WTC11 (cell line): ENCODE measurements at regions not wholly inside any gene's neighbourhood (a gene's known extent, or its start where the extent isn't known, plus 50 kb on each side); places are given as distances from the start of the nearest gene placed in this dataset.

ENCODE experiments used
- ATAC-seq: fragments of 200-7000 bp; cut with Tn5 transposase; 2 replicates; pipeline ENCODE4 v1.10.0; 2021; ENCODE audit warnings: mild to moderate bottlenecking, moderate library complexity
- CTCF ChIA-PET: fragments of 300-600 bp; sonication (Branson Sonifier 250); formaldehyde crosslinking; loops from one replicate; lab custom pipeline; 2021; ENCODE audit warnings: antibody characterized with exemption; lab: Charles Lee
- POLR2A ChIA-PET: fragments of 350-600 bp; sonication (Branson Sonifier 250); formaldehyde crosslinking; loops from one replicate; lab custom pipeline; 2021; ENCODE audit warnings: antibody characterized with exemption; lab: Charles Lee
- DNase-seq: peaks from one replicate; pipeline ENCODE4 v3.0.0; 2021; ENCODE audit warnings: low spot score
- H3K27ac Mint-ChIP-seq: 2 replicates; pipeline ENCODE4 v1.8.0; 2021; ENCODE audit warnings: mixed read lengths
- H3K27me3 Mint-ChIP-seq: 2 replicates; pipeline ENCODE4 v1.8.0; 2021; ENCODE audit warnings: low read depth, mild to moderate bottlenecking, moderate library complexity, mixed read lengths
- H3K36me3 Mint-ChIP-seq: 2 replicates; pipeline ENCODE4 v1.8.0; 2021; ENCODE audit warnings: mixed read lengths
- H3K4me1 Mint-ChIP-seq: 2 replicates; pipeline ENCODE4 v1.8.0; 2022; ENCODE audit warnings: mixed read lengths
- H3K4me3 Mint-ChIP-seq: 2 replicates; pipeline ENCODE4 v1.8.0; 2021; ENCODE audit warnings: mild to moderate bottlenecking, moderate library complexity, mixed read lengths
- H3K9me3 Mint-ChIP-seq: 2 replicates; pipeline ENCODE4 v1.8.0; 2021; ENCODE audit warnings: mixed read lengths
- EMX1 ChIP-seq: fragments of 250-450 bp; sonication (Bioruptor Pico); IDR thresholded peaks from 2 replicates; pipeline ENCODE4 v1.8.0; 2021; ENCODE audit warnings: mild to moderate bottlenecking
- ERG ChIP-seq: fragments of 250-450 bp; sonication (Bioruptor Pico); IDR thresholded peaks from 2 replicates; pipeline ENCODE4 v1.8.0; 2021; ENCODE audit warnings: mild to moderate bottlenecking
- ESRRA ChIP-seq: sonication (generic); formaldehyde crosslinking; IDR thresholded peaks from 2 replicates; pipeline ENCODE4 v1.8.1; 2022; ENCODE audit warnings: mild to moderate bottlenecking, missing genetic modification reagents, borderline replicate concordance
- HMGA2 ChIP-seq: fragments of 250-450 bp; sonication (Bioruptor Pico); IDR thresholded peaks from 2 replicates; pipeline ENCODE4 v1.4.0; 2021; ENCODE audit warnings: mild to moderate bottlenecking, moderate library complexity
- JUN ChIP-seq: sonication (generic); formaldehyde crosslinking; IDR thresholded peaks from 2 replicates; pipeline ENCODE4 v1.8.0; 2023; ENCODE audit warnings: mild to moderate bottlenecking, missing genetic modification reagents
- NR1H2 ChIP-seq: sonication (generic); formaldehyde crosslinking; IDR thresholded peaks from 2 replicates; pipeline ENCODE4 v1.9.0; 2021; ENCODE audit warnings: mild to moderate bottlenecking, moderate library complexity, missing genetic modification reagents
- NR2C2 ChIP-seq: sonication (generic); formaldehyde crosslinking; IDR thresholded peaks from 2 replicates; pipeline ENCODE4 v1.8.0; 2022; ENCODE audit warnings: mild to moderate bottlenecking, missing genetic modification reagents
- OVOL2 ChIP-seq: fragments of 250-450 bp; sonication (Bioruptor Pico); IDR thresholded peaks from 2 replicates; pipeline ENCODE4 v1.9.0; 2021; ENCODE audit warnings: mild to moderate bottlenecking, borderline replicate concordance
- PRDM15 ChIP-seq: sonication (generic); formaldehyde crosslinking; IDR thresholded peaks from 2 replicates; pipeline ENCODE4 v1.8.0; 2022; ENCODE audit warnings: missing genetic modification reagents
- STAT6 ChIP-seq: sonication (generic); formaldehyde crosslinking; conservative IDR thresholded peaks from 2 replicates; pipeline ENCODE4 v1.8.1; 2023; ENCODE audit warnings: mild to moderate bottlenecking, low read depth, missing genetic modification reagents, moderate library complexity
- TEAD4 ChIP-seq: sonication (generic); formaldehyde crosslinking; IDR thresholded peaks from 2 replicates; pipeline ENCODE4 v1.8.0; 2022; ENCODE audit warnings: mild to moderate bottlenecking, missing genetic modification reagents
- TP53 ChIP-seq: sonication (generic); formaldehyde crosslinking; IDR thresholded peaks from 2 replicates; pipeline ENCODE4 v1.8.1; 2023; ENCODE audit warnings: mild to moderate bottlenecking, missing genetic modification reagents
- ZNF416 ChIP-seq: fragments of 250-450 bp; sonication (Bioruptor Pico); IDR thresholded peaks from 2 replicates; pipeline ENCODE4 v1.9.0; 2021; ENCODE audit warnings: mild to moderate bottlenecking, inconsistent platforms
- ZNF512 ChIP-seq: sonication (generic); formaldehyde crosslinking; IDR thresholded peaks from 2 replicates; pipeline ENCODE4 v1.8.1; 2022; ENCODE audit warnings: missing genetic modification reagents, borderline replicate concordance

GRCh38 chr6:67885081-67886033 lies 749.7 kb upstream of the ADGRB3 start (continued):
- no peak for TF ChIP-seq PRDM15

- TF ChIP-seq ZNF416 (CRISPR knock-in tag) (no peak), ERG (CRISPR knock-in tag) (no peak), EMX1 (CRISPR knock-in tag) (no peak), HMGA2 (CRISPR knock-in tag) (no peak), JUN (CRISPR knock-in tag) (no peak), ZNF512 (CRISPR knock-in tag) (no peak), TP53 (CRISPR knock-in tag) (no peak), NR2C2 (no peak), NR1H2 (CRISPR knock-in tag) (no peak), TEAD4 (CRISPR knock-in tag) (no peak)
- no peak for ATAC-seq
- no peaks in the 10 kb centered on the region for H3K27me3 Mint-ChIP-seq
- H3K9me3 Mint-ChIP-seq = peaks cover 16% of the 10 kb centered on the region
- H3K27ac Mint-ChIP-seq = no peak overlapping the region
- DNase-seq = no peak
- H3K4me3 Mint-ChIP-seq = no peak overlapping the region
- ChIA-PET CTCF (no interaction called here), POLR2A (no interaction called here)
- H3K4me1 Mint-ChIP-seq = 0 out of 2 replicates have a peak, but pooled peaks cover 2% of the 10 kb centered on the region
- peaks cover 3% of the 10 kb centered on the region for H3K36me3 Mint-ChIP-seq
Measured at GRCh38 chr6:67884442-67884841, 750.6 kb upstream of the ADGRB3 start.

GRCh38 chr6:67883500-67884366 lies 751.3 kb upstream of the ADGRB3 start:
- TF ChIP-seq OVOL2 (CRISPR knock-in tag) (no peak), NR2C2 (no peak), STAT6 (CRISPR knock-in tag) (no peak), HMGA2 (CRISPR knock-in tag) (no peak), JUN (CRISPR knock-in tag) (no peak), ESRRA (no peak)
- TF ChIP-seq, all 79 proteins: peak for 0
- Mint-ChIP-seq H3K4me1 (no peaks in the 10 kb centered on the region), H3K9me3 (peaks cover 19% of the 10 kb centered on the region), H3K27ac (no peak overlapping the region), H3K4me3 (no peak overlapping the region), H3K36me3 (peaks cover 3% of the 10 kb centered on the region), H3K27me3 (no peaks in the 10 kb centered on the region)
- ATAC-seq (no peak), DNase-seq (no peak)
- ChIA-PET CTCF (no interaction called here), POLR2A (no interaction called here)
